GM13976 (cell line): ENCODE measurements at regions not wholly inside any gene's neighbourhood (a gene's known extent, or its start where the extent isn't known, plus 50 kb on each side); places are given as distances from the start of the nearest gene placed in this dataset.

ENCODE experiments used
- DNase-seq: peaks from one replicate; pipeline ENCODE4 v3.0.0; 2012; ENCODE audit warnings: low spot score
- CTCF ChIP-seq: IDR thresholded peaks from 2 replicates; pipeline ENCODE4 v1.5.1; 2012; ENCODE audit warnings: borderline replicate concordance, mild to moderate bottlenecking; ENCODE audit not compliant: insufficient read depth; ENCODE audit errors: extremely low read depth, missing control alignments, control extremely low read depth
- in situ Hi-C: fragments of 300-500 bp; cut with MboI; formaldehyde crosslinking; loops from one replicate; pipeline ENCODE4 v1.12.0; 2022; ENCODE audit warnings: low sequenced_read_pairs, mixed read lengths, inconsistent platforms; ENCODE audit not compliant: unreplicated experiment

GRCh38 chrX:110420771-110421499 is 62.3 kb downstream of the RTL9 start:
- DNase-seq = peak; percentile 22
- in situ Hi-C loops = loop anchor here (25.0 kb wide), 1 partner anchor 509 kb away; no protein-coding TSS in a partner anchor
- TF ChIP-seq CTCF = no peak

DNA sequence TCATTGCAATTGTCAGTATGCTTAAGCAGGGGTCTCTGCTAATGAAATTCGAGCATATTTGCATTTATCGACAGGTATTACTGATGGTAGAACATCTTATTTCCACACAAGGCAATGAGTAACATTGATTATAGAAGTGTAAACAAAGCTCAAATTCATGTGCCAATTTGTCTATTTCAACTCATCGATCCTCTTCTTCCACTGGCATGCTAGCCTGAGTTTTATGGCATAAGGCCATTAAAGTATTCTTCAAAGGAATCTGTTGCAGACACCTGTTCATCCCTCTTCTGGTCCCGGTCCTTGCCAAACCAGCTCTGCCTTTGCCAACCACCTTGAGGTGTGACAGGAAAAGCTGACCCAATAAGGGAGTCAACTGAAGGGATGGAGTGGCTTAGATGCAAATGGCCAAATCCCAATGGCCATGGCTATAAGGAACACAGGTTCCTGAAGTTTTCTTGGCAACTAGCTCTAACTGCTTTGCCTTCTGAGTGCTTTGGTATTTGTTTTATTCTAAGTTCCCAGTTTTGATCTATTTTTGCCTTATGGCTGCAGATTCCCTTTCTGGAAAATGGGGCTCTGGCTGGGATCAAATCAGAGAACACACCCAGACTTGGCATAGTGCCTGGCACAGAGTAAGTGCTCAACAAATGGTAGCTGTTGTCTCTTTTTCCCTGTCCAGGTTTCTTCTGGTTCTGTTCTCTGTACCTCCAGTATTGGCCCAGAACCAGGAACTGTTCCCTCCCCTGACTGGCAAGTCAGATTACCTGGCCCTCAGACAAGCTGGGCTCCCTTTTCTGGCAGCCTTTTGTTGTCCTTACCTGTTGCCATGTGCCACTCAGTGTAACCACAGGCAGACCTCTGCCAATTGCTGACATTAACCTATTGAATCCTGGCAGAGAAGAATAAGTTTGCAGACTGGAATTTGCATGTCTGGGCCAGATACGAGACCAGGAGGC is 63.1 kb downstream of the RTL9 start:
- no peak for TF ChIP-seq CTCF
- in situ Hi-C loops = loop anchor here (25.0 kb wide), 1 partner anchor 509 kb away; no protein-coding TSS in a partner anchor

DNA sequence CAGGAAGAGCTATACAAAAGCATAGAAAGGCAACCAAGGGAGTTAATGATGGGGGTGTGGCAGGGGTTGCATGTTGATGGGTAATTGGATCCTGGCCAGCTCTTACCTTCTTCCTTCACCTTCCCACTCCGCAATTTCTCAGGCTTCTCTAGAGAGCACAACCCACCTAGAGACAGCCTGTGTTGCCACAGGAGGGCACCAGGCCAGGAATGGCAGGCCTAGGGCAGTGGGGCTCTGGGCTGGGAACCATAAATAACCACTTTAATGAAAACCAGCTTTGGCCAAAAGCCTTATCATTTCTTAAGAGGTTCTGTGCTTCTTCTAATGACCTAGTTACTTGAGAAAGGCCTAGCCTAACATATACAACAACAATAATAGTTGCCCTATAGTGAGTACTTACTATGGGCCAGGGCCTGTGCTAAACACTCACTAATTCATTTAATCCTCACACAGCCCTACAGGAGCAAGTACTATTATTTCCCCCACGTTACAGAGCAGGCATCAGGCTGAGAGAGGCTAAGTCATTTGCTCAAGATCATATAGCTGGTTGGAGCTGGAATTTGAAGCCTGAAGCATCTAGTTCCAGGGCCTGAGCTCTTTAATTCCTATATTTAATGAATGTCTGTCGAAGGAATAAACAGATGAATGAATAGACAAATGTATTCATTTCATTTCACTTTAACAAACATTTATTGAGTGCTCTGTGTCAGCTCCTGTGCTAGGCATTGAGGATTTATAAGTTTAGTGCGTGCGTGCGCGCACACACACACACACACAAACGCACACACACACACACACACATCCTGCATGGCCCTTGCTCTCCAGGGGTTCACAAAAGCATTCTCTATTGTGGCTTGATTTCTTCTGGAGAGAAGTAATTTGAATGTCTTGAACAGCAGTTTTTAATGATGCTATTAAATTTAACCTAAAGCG is 66.8 kb downstream of the RTL9 start:
- TF ChIP-seq CTCF = no peak
- DNase-seq = no peak
- in situ Hi-C loops = no loop called here

More for the DNA sequence above, 63.1 kb downstream of the RTL9 start:
- DNase-seq = no peak

DNA sequence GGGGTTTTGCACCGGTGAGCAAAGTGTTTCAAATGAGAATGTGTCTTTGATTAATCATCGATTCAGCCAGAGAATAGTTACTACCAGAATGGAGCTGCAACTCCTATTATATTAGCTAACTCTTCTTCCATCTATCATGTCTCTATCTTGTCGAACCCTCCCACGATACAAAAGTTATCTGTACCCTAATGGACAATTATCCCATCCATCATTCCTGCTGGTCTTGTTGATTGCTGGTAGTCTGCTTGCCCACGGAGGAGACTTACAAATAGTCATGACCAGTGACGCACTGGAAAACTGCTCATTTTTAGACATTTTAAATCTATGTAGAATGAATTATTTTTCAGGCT is 67.5 kb downstream of the RTL9 start:
- in situ Hi-C loops = no loop called here
- TF ChIP-seq CTCF = no peak
- no peak for DNase-seq

DNA sequence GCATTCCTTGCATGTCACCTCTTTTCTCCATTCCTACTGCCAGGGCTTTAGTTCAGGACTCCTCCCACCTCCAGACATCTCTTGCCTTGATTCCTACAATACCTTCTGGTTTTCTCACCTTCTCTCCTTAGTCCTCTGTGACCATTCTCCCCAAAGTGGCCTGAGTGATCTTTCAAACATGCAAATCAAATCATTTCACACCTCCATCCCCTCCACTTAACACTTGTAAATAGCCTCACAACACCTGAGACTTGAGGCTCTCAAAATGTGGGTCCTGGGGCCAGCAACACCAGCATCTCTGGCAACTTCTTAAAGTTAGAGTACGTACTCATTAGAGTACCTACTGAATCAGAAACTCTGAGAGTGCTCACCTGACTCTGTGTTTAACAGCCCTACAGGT is 68.4 kb downstream of the RTL9 start:
- in situ Hi-C loops = no loop called here
- no peak for DNase-seq
- no peak for TF ChIP-seq CTCF

- no peak for DNase-seq
- TF ChIP-seq CTCF = no peak
- in situ Hi-C loops = no loop called here
Measured at GRCh38 chrX:110428144-110428543, 69.5 kb downstream of the RTL9 start.
